ENCODE measurements at regions not wholly inside any gene's neighbourhood (a gene's known extent, or its start where the extent isn't known, plus 50 kb on each side); places are given as distances from the start of the nearest gene placed in this dataset.
"Not testable (repeated sequence)": the region's sequence is repeated elsewhere in the genome, so short reads cannot be mapped to it uniquely, and the experiment has no call there.

DNA sequence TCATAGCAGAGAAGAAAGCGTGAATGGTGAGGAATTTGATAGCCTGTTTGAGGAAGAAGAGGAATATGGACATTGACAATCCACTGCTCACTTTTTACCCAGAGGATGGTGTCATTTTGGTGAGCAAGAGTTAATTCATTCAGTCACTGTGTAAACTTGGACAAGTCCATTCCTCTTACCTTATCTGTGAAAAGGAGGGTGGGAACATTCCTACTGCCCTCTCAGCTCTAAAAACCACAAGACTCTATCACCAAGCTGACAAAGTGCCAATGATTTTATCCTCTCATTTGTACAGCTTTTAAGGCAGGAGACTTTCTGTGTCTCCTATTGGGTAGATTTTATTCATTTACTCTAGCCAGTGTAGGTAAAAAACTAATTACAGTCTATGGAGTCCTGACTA is 103.8 kb downstream of the LUZP4 start:
- Histone ChIP-seq H3K4me3 (ENCODE audit: low read depth, low read length) (no peak overlapping the region), H3K27ac (ENCODE audit: low read depth, low read length) (no peak overlapping the region), H3K9me3 (ENCODE audit: control insufficient read depth, insufficient read depth, low read length) (no peaks in the 10 kb centered on the region), H3K36me3 (ENCODE audit: control insufficient read depth, insufficient read depth, low read length) (no peaks in the 10 kb centered on the region), H3K27me3 (ENCODE audit: control insufficient read depth, insufficient read depth, low read length) (peaks cover 7% of the 10 kb centered on the region), H3K4me1 (ENCODE audit: control insufficient read depth, insufficient read depth, low read length) (no peaks in the 10 kb centered on the region)
- no peak for DNase-seq (ENCODE audit: low read depth in 4 of 6, low spot score in 6 of 6)
- WGBS (ENCODE audit: insufficient coverage) = no CpG with 5 or more reads among the region's 1 CpG

- H3K9me3 ChIP-seq (ENCODE audit: control insufficient read depth, insufficient read depth, low read length); H3K4me1 ChIP-seq (ENCODE audit: control insufficient read depth, insufficient read depth, low read length); H3K36me3 ChIP-seq (ENCODE audit: control insufficient read depth, insufficient read depth, low read length); H3K4me3 ChIP-seq (ENCODE audit: low read depth, low read length); H3K27ac ChIP-seq (ENCODE audit: low read depth, low read length); DNase-seq (ENCODE audit: low read depth in 4 of 6, low spot score in 6 of 6): not testable (repeated sequence)
- WGBS (ENCODE audit: insufficient coverage) = 77% methylated on average over 3 of the region's 4 CpGs
- peaks cover 10% of the 10 kb centered on the region for H3K27me3 ChIP-seq (ENCODE audit: control insufficient read depth, insufficient read depth, low read length)
Observed at GRCh38 chrX:115394806-115395205, 105.3 kb downstream of the LUZP4 start.

DNA sequence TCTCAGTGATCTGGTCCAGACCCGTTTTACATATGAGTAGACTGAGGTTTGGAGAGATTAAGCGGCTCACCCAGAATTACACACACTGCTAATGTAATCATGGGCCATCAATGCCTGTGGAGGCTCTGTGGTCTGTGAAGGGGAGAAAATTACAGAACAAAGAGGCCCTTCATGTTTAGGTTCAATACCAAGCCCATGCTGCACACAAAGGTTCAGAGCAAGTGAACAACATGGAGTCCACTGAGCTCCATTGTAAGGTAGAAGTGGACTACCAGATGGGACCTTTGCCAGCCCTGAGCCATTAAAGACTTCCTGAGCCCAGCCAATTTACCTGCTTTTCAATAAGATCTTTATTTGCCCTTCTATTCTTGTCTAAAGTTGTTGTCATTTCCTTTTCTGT is 109.8 kb downstream of the LUZP4 start:
- Histone ChIP-seq H3K4me1 (ENCODE audit: control insufficient read depth, insufficient read depth, low read length) (no peaks in the 10 kb centered on the region), H3K27me3 (ENCODE audit: control insufficient read depth, insufficient read depth, low read length) (peaks cover 15% of the 10 kb centered on the region), H3K27ac (ENCODE audit: low read depth, low read length) (no peak overlapping the region), H3K36me3 (ENCODE audit: control insufficient read depth, insufficient read depth, low read length) (no peaks in the 10 kb centered on the region), H3K4me3 (ENCODE audit: low read depth, low read length) (no peak overlapping the region), H3K9me3 (ENCODE audit: control insufficient read depth, insufficient read depth, low read length) (no peaks in the 10 kb centered on the region)
- WGBS (ENCODE audit: insufficient coverage) = no CpG with 5 or more reads among the region's 2 CpGs
- no peak for DNase-seq (ENCODE audit: low read depth in 4 of 6, low spot score in 6 of 6)

DNA sequence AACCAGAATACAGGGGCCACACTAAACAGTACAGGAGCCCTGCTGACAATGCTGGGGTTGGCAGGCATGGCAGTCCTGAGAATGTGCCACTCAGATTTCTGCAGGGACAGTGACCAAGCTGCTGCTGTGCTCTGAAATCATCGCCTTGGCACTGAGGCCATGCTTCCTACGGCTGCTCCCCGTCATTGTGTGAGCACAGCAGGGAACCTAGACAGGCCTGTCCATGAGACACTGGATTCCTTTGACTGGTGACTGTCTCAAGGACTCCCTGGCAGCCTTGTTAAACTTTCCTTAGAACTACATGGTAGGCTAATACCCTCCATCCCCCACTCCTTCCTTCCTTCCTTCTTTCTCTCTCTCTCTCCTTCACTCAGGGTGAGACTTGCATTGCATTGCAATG is 111.4 kb downstream of the LUZP4 start:
- DNase-seq (ENCODE audit: low read depth in 4 of 6, low spot score in 6 of 6) = peak in 2 of 6 donors; percentile 20 to 25
- no peaks in the 10 kb centered on the region for H3K9me3 ChIP-seq (ENCODE audit: control insufficient read depth, insufficient read depth, low read length)
- no peak overlapping the region for H3K27ac ChIP-seq (ENCODE audit: low read depth, low read length)
- H3K27me3 ChIP-seq (ENCODE audit: control insufficient read depth, insufficient read depth, low read length) = peaks cover 12% of the 10 kb centered on the region
- no peaks in the 10 kb centered on the region for H3K4me1 ChIP-seq (ENCODE audit: control insufficient read depth, insufficient read depth, low read length)
- no peak overlapping the region for H3K4me3 ChIP-seq (ENCODE audit: low read depth, low read length)
- 40% methylated on average over 3 of the region's 3 CpGs for WGBS (ENCODE audit: insufficient coverage)
- H3K36me3 ChIP-seq (ENCODE audit: control insufficient read depth, insufficient read depth, low read length) = no peaks in the 10 kb centered on the region

DNA sequence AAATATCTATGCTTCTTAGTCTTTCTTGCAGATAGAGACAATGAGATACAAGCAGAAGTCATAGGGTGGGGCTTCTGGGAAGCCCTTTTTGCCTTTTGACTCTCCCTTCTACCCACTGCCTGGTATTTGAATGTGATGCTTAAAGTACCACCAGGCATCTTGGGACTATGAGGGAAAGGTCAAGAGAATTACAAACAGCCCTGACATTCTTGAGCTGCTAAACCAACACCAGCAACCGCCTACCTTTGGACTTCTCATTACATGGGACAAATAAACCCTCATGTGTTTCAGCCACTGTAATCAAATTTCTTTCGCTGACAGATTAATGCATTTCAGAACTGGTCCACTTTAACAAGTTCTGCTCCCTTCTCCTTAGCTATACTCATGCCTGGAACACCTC is 112.8 kb downstream of the LUZP4 start:
- Histone ChIP-seq H3K36me3 (ENCODE audit: control insufficient read depth, insufficient read depth, low read length) (no peaks in the 10 kb centered on the region), H3K27me3 (ENCODE audit: control insufficient read depth, insufficient read depth, low read length) (peaks cover 11% of the 10 kb centered on the region), H3K4me1 (ENCODE audit: control insufficient read depth, insufficient read depth, low read length) (no peaks in the 10 kb centered on the region), H3K4me3 (ENCODE audit: low read depth, low read length) (no peak overlapping the region), H3K27ac (ENCODE audit: low read depth, low read length) (no peak overlapping the region), H3K9me3 (ENCODE audit: control insufficient read depth, insufficient read depth, low read length) (no peaks in the 10 kb centered on the region)
- 86% methylated on average over 2 of the region's 2 CpGs for whole genome bisulfite sequencing (ENCODE audit: insufficient coverage)
- no peak for DNase-seq (ENCODE audit: low read depth in 4 of 6, low spot score in 6 of 6)

- WGBS (ENCODE audit: insufficient coverage) = 43% methylated on average over 1 of the region's 2 CpGs
- H3K27me3 ChIP-seq (ENCODE audit: control insufficient read depth, insufficient read depth, low read length) = peaks cover 11% of the 10 kb centered on the region
- no peaks in the 10 kb centered on the region for H3K9me3 ChIP-seq (ENCODE audit: control insufficient read depth, insufficient read depth, low read length)
- no peak overlapping the region for H3K27ac ChIP-seq (ENCODE audit: low read depth, low read length)
- H3K4me1 ChIP-seq (ENCODE audit: control insufficient read depth, insufficient read depth, low read length) = no peaks in the 10 kb centered on the region
- no peaks in the 10 kb centered on the region for H3K36me3 ChIP-seq (ENCODE audit: control insufficient read depth, insufficient read depth, low read length)
- DNase-seq (ENCODE audit: low read depth in 4 of 6, low spot score in 6 of 6) = peak in 4 of 6 donors; percentile 4 to 16 (median 8)
- no peak overlapping the region for H3K4me3 ChIP-seq (ENCODE audit: low read depth, low read length)
Observed at GRCh38 chrX:115408771-115409400, 119.4 kb downstream of the LUZP4 start.

- Histone ChIP-seq H3K36me3 (ENCODE audit: control insufficient read depth, insufficient read depth, low read length) (no peaks in the 10 kb centered on the region), H3K9me3 (ENCODE audit: control insufficient read depth, insufficient read depth, low read length) (no peaks in the 10 kb centered on the region), H3K4me3 (ENCODE audit: low read depth, low read length) (no peak overlapping the region), H3K27me3 (ENCODE audit: control insufficient read depth, insufficient read depth, low read length) (peaks cover 12% of the 10 kb centered on the region), H3K27ac (ENCODE audit: low read depth, low read length) (no peak overlapping the region), H3K4me1 (ENCODE audit: control insufficient read depth, insufficient read depth, low read length) (no peaks in the 10 kb centered on the region)
- WGBS (ENCODE audit: insufficient coverage) = no CpG with 5 or more reads among the region's 1 CpG
- no peak for DNase-seq (ENCODE audit: low read depth in 4 of 6, low spot score in 6 of 6)
Observed at GRCh38 chrX:115409551-115409950, 120.0 kb downstream of the LUZP4 start.

GRCh38 chrX:115410731-115411428 is 121.4 kb downstream of the LUZP4 start:
- DNase-seq (ENCODE audit: low read depth in 4 of 6, low spot score in 6 of 6) = no peak
- 67% methylated on average over 3 of the region's 5 CpGs for WGBS (ENCODE audit: insufficient coverage)
- Histone ChIP-seq H3K36me3 (ENCODE audit: control insufficient read depth, insufficient read depth, low read length) (no peaks in the 10 kb centered on the region), H3K4me3 (ENCODE audit: low read depth, low read length) (no peak overlapping the region), H3K27me3 (ENCODE audit: control insufficient read depth, insufficient read depth, low read length) (peaks cover 16% of the 10 kb centered on the region), H3K27ac (ENCODE audit: low read depth, low read length) (no peak overlapping the region), H3K9me3 (ENCODE audit: control insufficient read depth, insufficient read depth, low read length) (no peaks in the 10 kb centered on the region), H3K4me1 (ENCODE audit: control insufficient read depth, insufficient read depth, low read length) (no peaks in the 10 kb centered on the region)

- no peak for DNase-seq (ENCODE audit: low read depth in 4 of 6, low spot score in 6 of 6)
- H3K27ac ChIP-seq (ENCODE audit: low read depth, low read length) = no peak overlapping the region
- H3K27me3 ChIP-seq (ENCODE audit: control insufficient read depth, insufficient read depth, low read length) = peaks cover 26% of the 10 kb centered on the region
- H3K4me1 ChIP-seq (ENCODE audit: control insufficient read depth, insufficient read depth, low read length) = no peaks in the 10 kb centered on the region
- 88% methylated on average over 4 of the region's 7 CpGs for WGBS (ENCODE audit: insufficient coverage)
- no peaks in the 10 kb centered on the region for H3K36me3 ChIP-seq (ENCODE audit: control insufficient read depth, insufficient read depth, low read length)
- no peak overlapping the region for H3K4me3 ChIP-seq (ENCODE audit: low read depth, low read length)
- H3K9me3 ChIP-seq (ENCODE audit: control insufficient read depth, insufficient read depth, low read length) = no peaks in the 10 kb centered on the region
Observed at GRCh38 chrX:115413246-115413878, 123.8 kb downstream of the LUZP4 start.

GRCh38 chrX:115419069-115419468 is 129.6 kb downstream of the LUZP4 start:
- H3K9me3 ChIP-seq (ENCODE audit: control insufficient read depth, insufficient read depth, low read length) = no peaks in the 10 kb centered on the region
- no peak overlapping the region for H3K27ac ChIP-seq (ENCODE audit: low read depth, low read length)
- peaks cover 21% of the 10 kb centered on the region for H3K27me3 ChIP-seq (ENCODE audit: control insufficient read depth, insufficient read depth, low read length)
- 63% methylated on average over 2 of the region's 5 CpGs for WGBS (ENCODE audit: insufficient coverage)
- DNase-seq (ENCODE audit: low read depth in 4 of 6, low spot score in 6 of 6) = no peak
- no peak overlapping the region for H3K4me3 ChIP-seq (ENCODE audit: low read depth, low read length)
- no peaks in the 10 kb centered on the region for H3K4me1 ChIP-seq (ENCODE audit: control insufficient read depth, insufficient read depth, low read length)
- H3K36me3 ChIP-seq (ENCODE audit: control insufficient read depth, insufficient read depth, low read length) = no peaks in the 10 kb centered on the region

All from spinal cord (tissue), 9 donors.